ENCODE measurements at regions not wholly inside any gene's neighbourhood (a gene's known extent, or its start where the extent isn't known, plus 50 kb on each side); places are given as distances from the start of the nearest gene placed in this dataset.

GRCh38 chr2:176818076-176818475 lies 394.5 kb upstream of the HNRNPA3 start:
- Histone ChIP-seq H3K9me3 (no peaks in the 10 kb centered on the region), H3K27me3 (peaks cover 0 to 29% (median 6%) of the 10 kb centered on the region in 7 donors), H3K4me1 (peaks cover 0 to 9% (median 0%) of the 10 kb centered on the region in 9 donors), H3K4me3 (no peak overlapping the region), H3K36me3 (no peaks in the 10 kb centered on the region), H3K27ac (no peak overlapping the region)
- TF ChIP-seq CTCF (IDR thresholded peaks at IDR 0.05) = no peak
- no peak for DNase-seq
- WGBS, 2 donors = 81 to 90% methylated on average over 4 of the region's 4 CpGs
- intact Hi-C loops (cut with DNase I) = loop anchor here in 8 of 10 donors (5.0 to 10.0 kb wide), 7 partner anchors 163 to 693 kb away; partner anchors contain the start of genes HOXD8 (in 6 of the 8) and HOXD9 (in 5 of the 8)
- no peak for ATAC-seq

- peaks cover 0 to 34% (median 6%) of the 10 kb centered on the region in 7 donors for H3K27me3 ChIP-seq
- H3K4me1 ChIP-seq = peaks cover 0 to 9% (median 0%) of the 10 kb centered on the region in 9 donors
- ATAC-seq (no peak), DNase-seq (no peak)
- intact Hi-C loops (cut with DNase I) = loop anchor here in 8 of 10 donors (5.0 to 10.0 kb wide), 7 partner anchors 164 to 694 kb away; partner anchors contain the start of genes HOXD8 (in 6 of the 8) and HOXD9 (in 5 of the 8)
- no peaks in the 10 kb centered on the region for H3K9me3 ChIP-seq
- no peak for TF ChIP-seq CTCF (IDR thresholded peaks at IDR 0.05)
- H3K27ac ChIP-seq = no peak overlapping the region
- no peak overlapping the region for H3K4me3 ChIP-seq
- WGBS, 2 donors = 57% methylated on average over 7 of the region's 7 CpGs
- no peaks in the 10 kb centered on the region for H3K36me3 ChIP-seq
Measured at GRCh38 chr2:176818617-176819016, 394.0 kb upstream of the HNRNPA3 start.

GRCh38 chr2:176819306-176819705 lies 393.3 kb upstream of the HNRNPA3 start:
- no peak for TF ChIP-seq CTCF (IDR thresholded peaks at IDR 0.05)
- Histone ChIP-seq H3K4me3 (no peak overlapping the region), H3K4me1 (peaks cover 0 to 5% (median 0%) of the 10 kb centered on the region in 9 donors), H3K27me3 (peaks cover 0 to 41% (median 9%) of the 10 kb centered on the region in 7 donors), H3K27ac (no peak overlapping the region), H3K9me3 (no peaks in the 10 kb centered on the region), H3K36me3 (no peaks in the 10 kb centered on the region)
- no peak for ATAC-seq
- 89 to 93% methylated on average over 4 of the region's 4 CpGs for WGBS, 2 donors
- DNase-seq = no peak
- intact Hi-C loops (cut with DNase I) = loop anchor here in 8 of 10 donors (5.0 to 10.0 kb wide), 7 partner anchors 165 to 695 kb away; partner anchors contain the start of genes HOXD8 (in 6 of the 8) and HOXD9 (in 5 of the 8)

GRCh38 chr2:176820371-176820932 lies 392.1 kb upstream of the HNRNPA3 start:
- H3K4me1 ChIP-seq = no peaks in the 10 kb centered on the region
- no peaks in the 10 kb centered on the region for H3K36me3 ChIP-seq
- intact Hi-C loops (cut with DNase I) = loop anchor here in 1 of 10 donors (10.0 kb wide), 1 partner anchor 324 kb away; no protein-coding TSS in a partner anchor
- H3K4me3 ChIP-seq = no peak overlapping the region
- H3K27me3 ChIP-seq = peaks cover 0 to 52% (median 13%) of the 10 kb centered on the region in 7 donors
- H3K27ac ChIP-seq = no peak overlapping the region
- ATAC-seq = no peak
- no peaks in the 10 kb centered on the region for H3K9me3 ChIP-seq
- no peak for DNase-seq
- TF ChIP-seq CTCF (IDR thresholded peaks at IDR 0.05) = no peak

Measured in heart right ventricle (tissue), 16 donors.